GM12874 (cell line): ENCODE measurements at regions not wholly inside any gene's neighbourhood (a gene's known extent, or its start where the extent isn't known, plus 50 kb on each side); places are given as distances from the start of the nearest gene placed in this dataset.

Experiments
- CTCF ChIP-seq: IDR thresholded peaks from 2 replicates; pipeline ENCODE4 v1.5.1; 2011; ENCODE audit warnings: low read depth, mild to moderate bottlenecking, control low read depth, low read length, moderate library complexity; ENCODE audit not compliant: insufficient read depth

GRCh38 chr13:73622381-73622780 lies 511.8 kb downstream of the KLF12 start:
- no peak for TF ChIP-seq CTCF

- no peak for TF ChIP-seq CTCF
Measured at GRCh38 chr13:73618275-73618865, 515.8 kb downstream of the KLF12 start.

GRCh38 chr13:73616861-73617260 lies 517.3 kb downstream of the KLF12 start:
- no peak for TF ChIP-seq CTCF

GRCh38 chr13:73610799-73611592 lies 523.2 kb downstream of the KLF12 start:
- TF ChIP-seq CTCF = no peak

- no peak for TF ChIP-seq CTCF
Measured at GRCh38 chr13:73608711-73609485, 525.3 kb downstream of the KLF12 start.

- no peak for TF ChIP-seq CTCF
Measured at GRCh38 chr13:73608157-73608516, 526.1 kb downstream of the KLF12 start.

- TF ChIP-seq CTCF = no peak
Measured at GRCh38 chr13:73607489-73608156, 526.6 kb downstream of the KLF12 start.
